GM23248 (cell line): ENCODE measurements at regions not wholly inside any gene's neighbourhood (a gene's known extent, or its start where the extent isn't known, plus 50 kb on each side); places are given as distances from the start of the nearest gene placed in this dataset.
"Not testable (repeated sequence)": the region's sequence is repeated elsewhere in the genome, so short reads cannot be mapped to it uniquely, and the experiment has no call there.

Source experiments
- DNase-seq: peaks from one replicate; pipeline ENCODE4 v3.0.0-alpha.2; 2015
- H2AFZ ChIP-seq: fragments of 200-600 bp; sonication (generic); 2 replicates; pipeline ENCODE4 v1.6.1; 2016; ENCODE audit warnings: antibody characterized with exemption
- H3F3A ChIP-seq: fragments of 200-600 bp; sonication (generic); 2 replicates; pipeline ENCODE4 v1.6.1; 2016; ENCODE audit warnings: mild to moderate bottlenecking, antibody characterized with exemption, mixed run types; ENCODE audit not compliant: insufficient read depth
- H3K27ac ChIP-seq: fragments of 200-600 bp; sonication (generic); 2 replicates; pipeline ENCODE4 v1.5.1; 2016; ENCODE audit warnings: mild to moderate bottlenecking
- H3K27me3 ChIP-seq: fragments of 200-600 bp; sonication (generic); replicated peaks from 2 replicates; pipeline ENCODE4 v1.6.1; 2016; ENCODE audit warnings: mild to moderate bottlenecking; ENCODE audit not compliant: insufficient read depth
- H3K36me3 ChIP-seq: fragments of 200-600 bp; sonication (generic); 2 replicates; pipeline ENCODE4 v1.6.1; 2016; ENCODE audit warnings: low read depth, mild to moderate bottlenecking
- H3K4me1 ChIP-seq: fragments of 200-600 bp; sonication (generic); 2 replicates; pipeline ENCODE4 v1.6.1; 2016; ENCODE audit warnings: mild to moderate bottlenecking; ENCODE audit not compliant: insufficient read depth
- H3K4me2 ChIP-seq: fragments of 200-600 bp; sonication (generic); one replicate; pipeline ENCODE4 v1.6.1; 2016; ENCODE audit warnings: mild to moderate bottlenecking; ENCODE audit not compliant: unreplicated experiment
- H3K4me3 ChIP-seq: fragments of 200-600 bp; sonication (generic); 2 replicates; pipeline ENCODE4 v1.5.1; 2016; ENCODE audit warnings: mild to moderate bottlenecking
- H3K79me2 ChIP-seq: fragments of 200-600 bp; sonication (generic); 2 replicates; pipeline ENCODE4 v1.6.1; 2016; ENCODE audit warnings: mild to moderate bottlenecking; ENCODE audit not compliant: insufficient read depth
- H3K9ac ChIP-seq: fragments of 200-600 bp; sonication (generic); 2 replicates; pipeline ENCODE4 v1.6.1; 2016; ENCODE audit warnings: mild to moderate bottlenecking
- H3K9me2 ChIP-seq: fragments of 200-600 bp; sonication (generic); 2 replicates; pipeline ENCODE4 v1.6.1; 2016; ENCODE audit warnings: mixed run types, mild to moderate bottlenecking, moderate library complexity; ENCODE audit not compliant: insufficient read depth
- H3K9me3 ChIP-seq: fragments of 200-600 bp; sonication (generic); one replicate; pipeline ENCODE4 v1.6.1; 2017; ENCODE audit warnings: low read depth
- H4K20me1 ChIP-seq: fragments of 200-600 bp; sonication (generic); 2 replicates; pipeline ENCODE4 v1.6.0; 2016; ENCODE audit not compliant: insufficient read depth
- EZH2 ChIP-seq: fragments of 200-600 bp; sonication (generic); IDR thresholded peaks from 2 replicates; pipeline ENCODE4 v1.6.1; 2018; ENCODE audit warnings: antibody characterized with exemption, mild to moderate bottlenecking; ENCODE audit not compliant: insufficient read depth, poor library complexity, severe bottlenecking
- EZH2phosphoT487 ChIP-seq: fragments of 200-600 bp; sonication (generic); IDR thresholded peaks from 2 replicates; pipeline ENCODE4 v1.6.1; 2018; ENCODE audit warnings: antibody characterized with exemption, moderate library complexity, mild to moderate bottlenecking, low read depth; ENCODE audit not compliant: insufficient read depth
- WGBS, 2 experiments: methylation state at CpG; one replicate each; pipeline ENCODE4 v1.1.6; 2015 to 2017; ENCODE audit warnings: low lambda C conversion rate in 2 of 2, low coverage in 1 of 2; ENCODE audit errors: missing lambda C conversion rate in 2 of 2; 5-methylcytosine and 5-hydroxymethylcytosine counted together
- in situ Hi-C: fragments of 300-500 bp; cut with MboI; formaldehyde crosslinking; loops from 2 replicates; pipeline ENCODE4 v1.15.0; 2020

GRCh38 chr11:41789376-41789775 is 329.9 kb upstream of the LRRC4C start:
- DNase-seq = no peak
- no peaks in the 10 kb centered on the region for H3F3A ChIP-seq
- 13 to 15% methylated on average over 3 of the region's 3 CpGs for WGBS, 2 experiments
- no peaks in the 10 kb centered on the region for H3K79me2 ChIP-seq
- TF ChIP-seq EZH2phosphoT487 (no peak), EZH2 (no peak)
- in situ Hi-C loops = no loop called here
- no peaks in the 10 kb centered on the region for H3K27me3 ChIP-seq
- H2AFZ ChIP-seq = no peak overlapping the region
- no peak overlapping the region for H3K27ac ChIP-seq
- H3K9me3 ChIP-seq = no peaks in the 10 kb centered on the region
- no peaks in the 10 kb centered on the region for H4K20me1 ChIP-seq
- no peaks in the 10 kb centered on the region for H3K36me3 ChIP-seq
- H3K4me1 ChIP-seq = no peaks in the 10 kb centered on the region
- H3K9me2 ChIP-seq = no peaks in the 10 kb centered on the region
- no peak overlapping the region for H3K4me2 ChIP-seq
- no peak overlapping the region for H3K9ac ChIP-seq
- H3K4me3 ChIP-seq = no peak overlapping the region

- no peak overlapping the region for H3K27ac ChIP-seq
- H3K9ac ChIP-seq = no peak overlapping the region
- TF ChIP-seq EZH2phosphoT487 (no peak), EZH2 (no peak)
- no peak overlapping the region for H3K4me3 ChIP-seq
- H2AFZ ChIP-seq = no peak overlapping the region
- H3K9me2 ChIP-seq = no peaks in the 10 kb centered on the region
- H3K4me2 ChIP-seq = no peak overlapping the region
- H3K36me3 ChIP-seq = no peaks in the 10 kb centered on the region
- H3K4me1 ChIP-seq = no peaks in the 10 kb centered on the region
- no peak for DNase-seq
- no peaks in the 10 kb centered on the region for H3K9me3 ChIP-seq
- no peaks in the 10 kb centered on the region for H4K20me1 ChIP-seq
- in situ Hi-C loops = no loop called here
- WGBS, 2 experiments = 0% methylated on average over 1 of the region's 1 CpG
- H3K27me3 ChIP-seq = no peaks in the 10 kb centered on the region
- no peaks in the 10 kb centered on the region for H3F3A ChIP-seq
- H3K79me2 ChIP-seq = no peaks in the 10 kb centered on the region
Observed at GRCh38 chr11:41795004-41795403, 335.6 kb upstream of the LRRC4C start.

- no peaks in the 10 kb centered on the region for H3F3A ChIP-seq
- H3K27me3 ChIP-seq = no peaks in the 10 kb centered on the region
- H3K36me3 ChIP-seq = no peaks in the 10 kb centered on the region
- in situ Hi-C loops = no loop called here
- DNase-seq = no peak
- no peak overlapping the region for H3K4me3 ChIP-seq
- no peak overlapping the region for H3K9ac ChIP-seq
- H3K4me1 ChIP-seq = no peaks in the 10 kb centered on the region
- H2AFZ ChIP-seq = no peak overlapping the region
- no peaks in the 10 kb centered on the region for H3K79me2 ChIP-seq
- no peak for TF ChIP-seq EZH2
- TF ChIP-seq EZH2phosphoT487 = no peak
- no peaks in the 10 kb centered on the region for H3K9me3 ChIP-seq
- no peak overlapping the region for H3K4me2 ChIP-seq
- H3K9me2 ChIP-seq = no peaks in the 10 kb centered on the region
- no peaks in the 10 kb centered on the region for H4K20me1 ChIP-seq
- no peak overlapping the region for H3K27ac ChIP-seq
Observed at GRCh38 chr11:41799754-41800153, 340.3 kb upstream of the LRRC4C start.

GRCh38 chr11:41803895-41804294 is 344.4 kb upstream of the LRRC4C start:
- Histone ChIP-seq H3K4me2 (no peak overlapping the region), H3F3A (no peaks in the 10 kb centered on the region), H3K36me3 (no peaks in the 10 kb centered on the region), H3K9ac (no peak overlapping the region), H3K4me1 (no peaks in the 10 kb centered on the region), H3K9me3 (no peaks in the 10 kb centered on the region), H4K20me1 (no peaks in the 10 kb centered on the region), H2AFZ (no peak overlapping the region), H3K79me2 (no peaks in the 10 kb centered on the region), H3K9me2 (no peaks in the 10 kb centered on the region), H3K27me3 (no peaks in the 10 kb centered on the region), H3K4me3 (no peak overlapping the region), H3K27ac (no peak overlapping the region)
- TF ChIP-seq EZH2phosphoT487 (no peak), EZH2 (no peak)
- 6 to 8% methylated on average over 4 of the region's 4 CpGs for WGBS, 2 experiments
- in situ Hi-C loops = no loop called here
- no peak for DNase-seq

- Histone ChIP-seq H3K27me3 (no peaks in the 10 kb centered on the region), H3K27ac (no peak overlapping the region), H3K9ac (no peak overlapping the region), H3K4me2 (no peak overlapping the region), H4K20me1 (no peaks in the 10 kb centered on the region), H3K36me3 (no peaks in the 10 kb centered on the region), H3K79me2 (no peaks in the 10 kb centered on the region), H3K4me1 (no peaks in the 10 kb centered on the region), H3K9me2 (no peaks in the 10 kb centered on the region), H2AFZ (no peak overlapping the region), H3K4me3 (no peak overlapping the region), H3K9me3 (no peaks in the 10 kb centered on the region), H3F3A (no peaks in the 10 kb centered on the region)
- no peak for DNase-seq
- TF ChIP-seq EZH2 = no peak
- no peak for TF ChIP-seq EZH2phosphoT487
- in situ Hi-C loops = no loop called here
Observed at GRCh38 chr11:41816396-41816795, 356.9 kb upstream of the LRRC4C start.

GRCh38 chr11:41824287-41824686 is 364.8 kb upstream of the LRRC4C start:
- H3K4me1 ChIP-seq, H3K9me2 ChIP-seq, in situ Hi-C loops, H4K20me1 ChIP-seq, H3K9ac ChIP-seq, H3K9me3 ChIP-seq, H2AFZ ChIP-seq, H3K36me3 ChIP-seq, H3K27ac ChIP-seq, H3K4me3 ChIP-seq, H3K79me2 ChIP-seq, H3K4me2 ChIP-seq, DNase-seq, H3F3A ChIP-seq, H3K27me3 ChIP-seq: not testable (repeated sequence)
- 10 to 14% methylated on average over 2 of the region's 2 CpGs for WGBS, 2 experiments
